Mesenchymal stem cell (in vitro differentiated cells and primary cell): ENCODE measurements at regions not wholly inside any gene's neighbourhood (a gene's known extent, or its start where the extent isn't known, plus 50 kb on each side); places are given as distances from the start of the nearest gene placed in this dataset.

ENCODE experiments used
- DNase-seq: peaks from one replicate; pipeline ENCODE4 v3.0.0-alpha.2; 2013
- H2AFZ ChIP-seq: one replicate; pipeline ENCODE4 v1.6.1; 2013; ENCODE audit warnings: low read depth, mild to moderate bottlenecking, control low read depth, inconsistent platforms, low read length, moderate library complexity
- H2AK5ac ChIP-seq: 2 replicates; pipeline ENCODE4 v1.6.1; 2013; ENCODE audit warnings: low read length, moderate library complexity, mild to moderate bottlenecking, inconsistent platforms; ENCODE audit not compliant: severe bottlenecking
- H2BK120ac ChIP-seq: one replicate; pipeline ENCODE4 v1.6.1; 2013; ENCODE audit warnings: low read depth, mild to moderate bottlenecking, inconsistent platforms, low read length, moderate library complexity
- H2BK12ac ChIP-seq, 2 experiments: one replicate each; pipeline ENCODE4 v1.6.1; 2013; ENCODE audit warnings: inconsistent platforms in 2 of 2, low read length in 2 of 2, mild to moderate bottlenecking in 2 of 2, moderate library complexity in 2 of 2, control low read depth in 1 of 2
- H2BK15ac ChIP-seq: one replicate; pipeline ENCODE4 v1.6.1; 2013; ENCODE audit warnings: mild to moderate bottlenecking, low read depth, inconsistent platforms; ENCODE audit not compliant: poor library complexity, severe bottlenecking
- H2BK5ac ChIP-seq: 2 replicates; pipeline ENCODE4 v1.6.1; 2013; ENCODE audit warnings: low read depth, mild to moderate bottlenecking, low read length, control low read depth, inconsistent platforms; ENCODE audit not compliant: poor library complexity, severe bottlenecking
- H3K14ac ChIP-seq, 2 experiments: one replicate each; pipeline ENCODE4 v1.6.1; 2013; ENCODE audit warnings: inconsistent platforms in 2 of 2, low read length in 2 of 2, control low read depth in 1 of 2, mild to moderate bottlenecking in 1 of 2, moderate library complexity in 1 of 2
- H3K18ac ChIP-seq, 2 experiments: one replicate each; pipeline ENCODE4 v1.6.1; 2013; ENCODE audit warnings: inconsistent platforms in 2 of 2, low read length in 2 of 2, control low read depth in 1 of 2, low read depth in 1 of 2, mild to moderate bottlenecking in 1 of 2
- H3K23ac ChIP-seq, 2 experiments: one replicate each; pipeline ENCODE4 v1.6.1; 2013; ENCODE audit warnings: inconsistent platforms in 2 of 2, low read length in 2 of 2, mild to moderate bottlenecking in 2 of 2, moderate library complexity in 2 of 2, control low read depth in 1 of 2
- H3K27ac ChIP-seq: 2 replicates; pipeline ENCODE4 v1.5.1; 2013; ENCODE audit warnings: mild to moderate bottlenecking, moderate library complexity, low read length, control low read depth, inconsistent platforms; ENCODE audit not compliant: poor library complexity, severe bottlenecking
- H3K27me3 ChIP-seq, 2 experiments: 2 replicates each; pipeline versions ENCODE4 v1.6.1 to v1.7.0; 2013; ENCODE audit warnings: low read length in 2 of 2, mild to moderate bottlenecking in 2 of 2, moderate library complexity in 2 of 2, control low read depth in 1 of 2, inconsistent platforms in 1 of 2; ENCODE audit not compliant: control insufficient read depth in 1 of 2, insufficient read depth in 1 of 2
- H3K36me3 ChIP-seq, 2 experiments: 2 replicates each; pipeline versions ENCODE4 v1.6.1 to v1.7.0; 2013; ENCODE audit warnings: low read length in 2 of 2, control low read depth in 1 of 2, inconsistent platforms in 1 of 2, low read depth in 1 of 2, mild to moderate bottlenecking in 1 of 2; ENCODE audit not compliant: insufficient read depth in 2 of 2, control insufficient read depth in 1 of 2
- H3K4ac ChIP-seq, 2 experiments: one replicate each; pipeline ENCODE4 v1.6.1; 2013; ENCODE audit warnings: inconsistent platforms in 2 of 2, low read length in 2 of 2, mild to moderate bottlenecking in 2 of 2, moderate library complexity in 2 of 2, control low read depth in 1 of 2, low read depth in 1 of 2
- H3K4me1 ChIP-seq: 2 replicates; pipeline ENCODE4 v1.6.1; 2013; ENCODE audit warnings: low read depth, low read length, control low read depth; ENCODE audit not compliant: control insufficient read depth, insufficient read depth
- H3K4me2 ChIP-seq: 2 replicates; pipeline ENCODE4 v1.6.1; 2013; ENCODE audit warnings: low read length, mild to moderate bottlenecking, inconsistent platforms; ENCODE audit not compliant: poor library complexity, severe bottlenecking
- H3K4me3 ChIP-seq, 2 experiments: 2 replicates each; pipeline versions ENCODE4 v1.5.1 to v1.7.0; 2013; ENCODE audit warnings: low read length in 2 of 2, mild to moderate bottlenecking in 2 of 2, control low read depth in 1 of 2, low read depth in 1 of 2; ENCODE audit not compliant: insufficient read depth in 1 of 2
- H3K79me1 ChIP-seq: replicated peaks from 2 replicates; pipeline ENCODE4 v1.6.1; 2013; ENCODE audit warnings: mild to moderate bottlenecking, control low read depth, low read length, inconsistent platforms; ENCODE audit not compliant: poor library complexity, severe bottlenecking
- H3K9ac ChIP-seq: 2 replicates; pipeline ENCODE4 v1.7.0; 2013; ENCODE audit warnings: mild to moderate bottlenecking, low read length, moderate library complexity
- H3K9me3 ChIP-seq: 2 replicates; pipeline ENCODE4 v1.7.0; 2013; ENCODE audit warnings: mild to moderate bottlenecking, low read length; ENCODE audit not compliant: control insufficient read depth
- H4K8ac ChIP-seq: one replicate; pipeline ENCODE4 v1.6.1; 2013; ENCODE audit warnings: inconsistent platforms, mild to moderate bottlenecking, low read length, moderate library complexity
- H4K91ac ChIP-seq: one replicate; pipeline ENCODE4 v1.6.1; 2013; ENCODE audit warnings: mild to moderate bottlenecking, low read length, inconsistent platforms
- WGBS: methylation state at CpG from one replicate; pipeline ENCODE4 v1.1.7; 2013; ENCODE audit warnings: mixed read lengths; 5-methylcytosine and 5-hydroxymethylcytosine counted together

GRCh38 chr10:49240946-49241345 lies 52.8 kb upstream of the TMEM273 start:
- no peak for DNase-seq

More at GRCh38 chr10:49240946-49241345, 52.8 kb upstream of the TMEM273 start:
- Histone ChIP-seq H3K4me2 (no peak overlapping the region), H2AK5ac (no peak overlapping the region), H3K4ac (no peak overlapping the region), H2BK15ac (no peak overlapping the region), H3K79me1 (no peaks in the 10 kb centered on the region), H3K4me3 (no peak overlapping the region), H3K18ac (no peak overlapping the region), H3K36me3 (no peaks in the 10 kb centered on the region), H3K9me3 (no peaks in the 10 kb centered on the region), H3K14ac (no peak overlapping the region), H3K23ac (no peak overlapping the region), H2BK12ac (no peak overlapping the region), H2BK5ac (no peak overlapping the region), H3K27me3 (peaks cover 8 to 42% of the 10 kb centered on the region in 2 experiments), H4K91ac (no peak overlapping the region), H2AFZ (no peak overlapping the region), H3K4me1 (no peaks in the 10 kb centered on the region), H2BK120ac (no peak overlapping the region), H3K9ac (no peak overlapping the region), H3K27ac (no peak overlapping the region), H4K8ac (no peak overlapping the region)
- 81% methylated on average over 3 of the region's 4 CpGs for WGBS
